Activated T-cell treated with anti-CD3 and anti-CD28 coated beads, Interleukin-2, amount 50 U/mL, for 72 hours (primary cell): ENCODE measurements at regions not wholly inside any gene's neighbourhood (a gene's known extent, or its start where the extent isn't known, plus 50 kb on each side); places are given as distances from the start of the nearest gene placed in this dataset.

ENCODE experiments used
- ATAC-seq, 2 donors: fragments of 150-1000 bp; cut with Tn5 transposase; replicated peaks in 1 of 2; 2 replicates each; pipeline ENCODE4 v1.10.0; 2021; ENCODE audit warnings: moderate library complexity in 2 of 2, mild to moderate bottlenecking in 1 of 2
- DNase-seq, 2 donors: peaks; one replicate each; pipeline ENCODE4 v3.0.0; 2021 to 2022; ENCODE audit warnings: mixed read lengths in 1 of 2
- H3K27ac Mint-ChIP-seq: one replicate; pipeline ENCODE4 v1.8.0; 2022; ENCODE audit warnings: mild to moderate bottlenecking, moderate library complexity, mixed read lengths
- H3K27me3 Mint-ChIP-seq: one replicate; pipeline ENCODE4 v1.8.0; 2022; ENCODE audit warnings: low read depth, mixed read lengths
- H3K36me3 Mint-ChIP-seq, 2 donors: one replicate each; pipeline ENCODE4 v1.8.0; 2022; ENCODE audit warnings: mixed read lengths in 2 of 2, mild to moderate bottlenecking in 1 of 2; ENCODE audit not compliant: insufficient read depth in 2 of 2
- H3K4me1 Mint-ChIP-seq: one replicate; pipeline ENCODE4 v1.8.0; 2022; ENCODE audit warnings: low read depth, mixed read lengths
- H3K4me3 Mint-ChIP-seq, 2 donors: one replicate each; pipeline ENCODE4 v1.8.0; 2022; ENCODE audit warnings: mild to moderate bottlenecking in 2 of 2, mixed read lengths in 2 of 2, moderate library complexity in 2 of 2
- H3K9me3 Mint-ChIP-seq, 2 donors: one replicate each; pipeline ENCODE4 v1.8.0; 2022; ENCODE audit warnings: mixed read lengths in 2 of 2

DNA sequence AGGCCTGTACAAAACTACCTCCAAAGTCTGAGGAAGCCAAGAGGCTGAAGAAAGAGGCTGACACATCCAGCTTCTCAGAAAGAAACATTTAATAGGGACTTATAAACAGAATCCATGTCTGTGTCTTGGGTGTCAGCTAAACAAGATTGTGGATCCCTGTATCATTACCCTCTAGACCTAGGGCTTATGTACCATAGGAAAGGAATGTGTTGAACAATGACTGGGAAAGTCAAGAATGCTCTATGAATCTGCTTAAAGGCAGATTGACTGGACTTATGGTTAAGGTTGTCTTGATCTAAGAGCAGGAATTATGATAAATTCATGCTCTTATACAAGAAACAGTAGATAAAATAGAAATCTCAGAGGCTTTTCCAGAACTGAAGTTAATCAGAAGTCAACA, 335.7 kb upstream of the RPS23 start:
- no peak for DNase-seq
- no peaks in the 10 kb centered on the region for H3K4me1 Mint-ChIP-seq
- no peak overlapping the region for H3K27ac Mint-ChIP-seq
- H3K9me3 Mint-ChIP-seq = peaks cover 0 to 7% of the 10 kb centered on the region in 2 donors
- H3K27me3 Mint-ChIP-seq = no peaks in the 10 kb centered on the region
- H3K4me3 Mint-ChIP-seq = no peak overlapping the region
- ATAC-seq = no peak
- H3K36me3 Mint-ChIP-seq = peaks cover 2 to 3% of the 10 kb centered on the region in 2 donors

DNA sequence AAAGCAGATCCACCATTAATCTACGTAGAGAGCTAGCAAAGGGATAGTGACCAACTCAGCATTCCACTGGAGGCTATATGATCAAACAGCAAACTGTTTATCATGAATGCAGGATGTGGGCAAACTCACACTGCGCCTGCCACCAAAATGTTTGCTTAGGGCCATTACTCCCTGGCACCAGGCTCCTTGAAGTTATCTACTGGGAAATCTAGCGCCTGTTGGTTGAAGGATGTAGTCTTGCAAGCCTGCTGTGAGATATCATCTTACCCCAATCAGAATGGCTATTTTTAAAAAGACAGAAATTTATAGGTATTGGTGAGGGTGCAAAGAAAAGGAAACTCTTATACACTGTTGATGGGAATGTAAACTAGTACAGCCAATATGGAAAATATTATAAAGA, 332.5 kb upstream of the RPS23 start:
- DNase-seq = no peak
- peaks cover 5 to 14% of the 10 kb centered on the region in 2 donors for H3K9me3 Mint-ChIP-seq
- no peak overlapping the region for H3K4me3 Mint-ChIP-seq
- H3K27me3 Mint-ChIP-seq = no peaks in the 10 kb centered on the region
- H3K27ac Mint-ChIP-seq = no peak overlapping the region
- no peaks in the 10 kb centered on the region for H3K4me1 Mint-ChIP-seq
- ATAC-seq = no peak
- H3K36me3 Mint-ChIP-seq = peaks cover 4 to 6% of the 10 kb centered on the region in 2 donors

DNA sequence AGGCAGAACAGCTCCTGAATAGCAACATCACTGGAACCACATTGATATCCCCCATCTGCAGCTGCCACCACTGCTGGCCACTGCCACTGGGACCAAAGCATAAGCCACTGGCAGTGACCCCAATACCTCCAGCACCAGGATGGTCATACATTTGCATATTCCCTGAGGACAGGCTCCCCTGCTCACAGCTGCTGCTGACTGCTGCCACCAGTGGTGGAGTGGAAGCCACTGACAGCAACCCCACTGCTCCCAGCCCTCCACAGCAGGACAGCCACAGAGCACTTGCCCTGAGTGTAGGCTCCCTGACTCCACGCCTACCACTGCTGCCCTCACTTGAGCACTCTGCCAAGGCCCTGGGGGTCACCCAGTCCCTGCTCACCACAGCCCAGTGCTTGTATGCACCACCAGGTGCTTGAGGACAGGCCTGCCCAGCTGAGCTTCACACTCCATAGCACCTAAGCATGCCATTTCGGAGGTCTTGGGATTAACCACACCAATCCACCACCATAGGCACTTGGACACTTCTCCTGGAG, 327.4 kb upstream of the RPS23 start:
- peaks cover 4% of the 10 kb centered on the region in 2 donors for H3K36me3 Mint-ChIP-seq
- H3K27me3 Mint-ChIP-seq = no peaks in the 10 kb centered on the region
- H3K4me1 Mint-ChIP-seq = no peaks in the 10 kb centered on the region
- H3K9me3 Mint-ChIP-seq = peaks cover 5 to 13% of the 10 kb centered on the region in 2 donors
- ATAC-seq = no peak
- H3K4me3 Mint-ChIP-seq = no peak overlapping the region
- H3K27ac Mint-ChIP-seq = no peak overlapping the region
- no peak for DNase-seq

DNA sequence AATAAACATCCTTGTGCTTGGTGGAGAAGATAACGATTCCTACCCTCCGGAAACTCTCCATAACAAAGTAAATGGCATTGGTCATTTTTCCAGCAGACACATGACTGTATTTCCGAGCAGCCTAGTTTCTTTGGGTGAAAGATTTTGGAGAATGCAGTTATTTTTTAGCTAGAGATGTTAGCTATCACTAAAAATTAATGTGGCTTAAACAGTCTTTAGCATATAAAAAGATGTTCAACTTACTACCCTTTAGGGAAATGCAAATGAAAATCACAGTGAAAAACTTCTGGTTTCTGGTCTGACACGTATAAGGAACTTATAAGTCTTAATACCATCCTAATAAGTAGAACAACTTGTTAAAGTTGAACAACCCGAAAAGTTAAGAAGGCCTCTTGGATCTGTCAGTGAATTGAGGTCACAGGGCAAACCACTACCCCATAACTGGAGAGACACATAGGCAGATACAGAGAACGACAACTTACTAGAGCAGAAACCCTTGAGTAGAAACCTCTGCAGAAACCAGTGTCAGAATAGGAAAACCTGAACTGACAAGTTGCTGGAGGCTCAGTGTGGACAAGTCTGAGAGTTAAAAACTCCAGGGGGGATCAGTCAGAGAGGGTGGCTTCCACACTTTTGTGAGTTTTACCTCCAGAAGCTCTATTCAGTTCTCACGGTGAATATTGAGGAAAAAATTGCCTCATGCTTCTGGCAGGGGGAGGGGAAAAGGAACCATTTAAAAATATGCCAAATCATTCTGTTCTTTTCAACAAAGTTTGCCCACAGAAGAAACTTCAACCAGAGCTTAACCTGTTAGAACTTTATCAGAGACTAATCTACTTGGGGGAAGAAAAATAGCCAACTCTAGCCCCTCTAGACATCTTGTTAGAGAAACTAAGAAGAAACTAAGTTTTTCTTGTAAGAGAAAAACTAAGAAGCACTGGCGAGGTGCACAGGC, 325.2 kb upstream of the RPS23 start:
- Mint-ChIP-seq H3K36me3 (peaks cover 2 to 3% of the 10 kb centered on the region in 2 donors), H3K27ac (no peak overlapping the region), H3K27me3 (no peaks in the 10 kb centered on the region), H3K4me3 (no peak overlapping the region), H3K4me1 (no peaks in the 10 kb centered on the region), H3K9me3 (peaks cover 5 to 6% of the 10 kb centered on the region in 2 donors)
- ATAC-seq (no peak), DNase-seq (no peak)

DNA sequence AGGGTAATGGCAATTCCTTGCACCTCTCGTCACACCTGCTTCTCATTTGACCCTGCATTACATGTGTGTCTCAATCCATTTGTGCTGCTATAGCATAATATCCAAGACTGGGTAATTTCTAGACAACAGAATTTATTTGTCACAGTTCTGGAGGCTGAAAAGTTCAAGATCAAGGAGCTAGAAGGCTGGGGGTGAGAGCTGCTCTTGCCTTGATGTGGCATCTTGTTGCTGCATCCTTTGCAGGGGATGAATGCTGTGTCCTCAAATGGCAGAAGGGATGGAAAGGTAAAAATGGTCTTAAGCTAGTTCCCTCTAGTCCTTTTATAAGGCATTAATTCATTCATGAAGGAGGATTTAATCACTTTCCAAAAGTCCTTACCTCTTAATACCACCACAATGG, 323.7 kb upstream of the RPS23 start:
- ATAC-seq = no peak
- Mint-ChIP-seq H3K4me1 (no peaks in the 10 kb centered on the region), H3K27ac (no peak overlapping the region), H3K36me3 (peaks cover 2 to 3% of the 10 kb centered on the region in 2 donors), H3K9me3 (peaks cover 4% of the 10 kb centered on the region in 2 donors), H3K27me3 (no peaks in the 10 kb centered on the region), H3K4me3 (no peak overlapping the region)
- DNase-seq = no peak

DNA sequence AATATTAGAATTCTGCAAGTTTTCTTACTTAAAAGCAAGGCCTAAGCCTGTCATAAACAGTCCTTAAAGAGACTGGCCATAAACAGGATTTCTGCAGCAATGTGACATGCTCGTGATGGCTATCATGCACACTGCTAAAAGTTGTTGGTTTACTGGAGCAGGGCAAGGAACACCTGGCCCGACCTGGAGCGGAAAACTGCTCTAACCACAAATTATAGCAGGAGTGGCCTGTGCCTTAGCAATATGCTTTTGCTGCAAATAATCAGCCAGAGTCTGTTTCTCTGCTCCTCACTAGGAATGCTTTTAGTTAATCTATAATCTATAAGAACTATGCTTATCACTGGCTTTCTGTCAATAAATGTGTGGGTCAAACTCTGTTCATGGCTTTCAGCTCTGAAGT, 322.9 kb upstream of the RPS23 start:
- DNase-seq (no peak), ATAC-seq (no peak)
- Mint-ChIP-seq H3K36me3 (peaks cover 0 to under 1% of the 10 kb centered on the region in 2 donors), H3K4me3 (no peak overlapping the region), H3K27me3 (no peaks in the 10 kb centered on the region), H3K27ac (no peak overlapping the region), H3K4me1 (no peaks in the 10 kb centered on the region), H3K9me3 (peaks cover 1 to 2% of the 10 kb centered on the region in 2 donors)

DNA sequence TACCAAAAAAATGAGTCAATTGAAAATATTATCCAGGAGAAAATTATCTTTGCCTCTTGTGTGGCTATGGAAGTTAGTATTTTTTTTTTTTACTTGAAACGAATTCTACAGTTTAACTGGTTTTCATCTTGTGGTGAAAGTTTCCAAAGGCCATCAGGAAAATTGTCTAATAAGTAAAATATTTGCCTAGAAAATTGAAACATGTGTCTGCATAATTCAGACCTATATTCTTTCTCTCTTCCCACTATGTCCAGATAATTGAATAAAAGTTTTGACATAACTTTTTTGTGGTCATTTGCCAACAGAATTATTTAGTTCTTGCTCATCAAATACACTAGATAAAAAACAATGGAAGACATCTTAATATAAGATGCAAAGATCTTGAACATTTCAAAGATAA, 321.5 kb upstream of the RPS23 start:
- no peak overlapping the region for H3K27ac Mint-ChIP-seq
- H3K36me3 Mint-ChIP-seq = no peaks in the 10 kb centered on the region
- no peak overlapping the region for H3K4me3 Mint-ChIP-seq
- H3K9me3 Mint-ChIP-seq = no peaks in the 10 kb centered on the region
- H3K27me3 Mint-ChIP-seq = no peaks in the 10 kb centered on the region
- H3K4me1 Mint-ChIP-seq = no peaks in the 10 kb centered on the region
- no peak for DNase-seq
- no peak for ATAC-seq

DNA sequence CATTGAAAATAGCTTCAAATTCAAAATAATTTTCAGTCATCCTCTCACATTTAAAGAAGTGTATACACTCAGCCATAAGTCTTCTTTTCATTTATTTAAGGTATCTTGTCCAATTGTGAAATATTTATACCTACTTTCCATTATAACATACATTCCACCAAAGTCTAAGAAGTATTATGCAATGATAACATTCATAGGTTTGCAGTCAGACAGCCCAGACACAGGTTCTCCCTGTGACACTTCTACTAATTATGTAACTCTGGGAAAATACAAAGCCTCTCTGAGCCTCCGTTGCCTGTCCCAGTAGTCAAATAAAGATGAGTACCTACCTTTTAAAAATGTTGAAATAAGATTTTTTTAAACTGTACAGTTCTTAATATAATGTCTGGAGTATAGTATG, 320.9 kb upstream of the RPS23 start:
- Mint-ChIP-seq H3K27me3 (no peaks in the 10 kb centered on the region), H3K4me1 (no peaks in the 10 kb centered on the region), H3K4me3 (no peak overlapping the region), H3K36me3 (no peaks in the 10 kb centered on the region), H3K27ac (no peak overlapping the region), H3K9me3 (no peaks in the 10 kb centered on the region)
- ATAC-seq = no peak
- no peak for DNase-seq

DNA sequence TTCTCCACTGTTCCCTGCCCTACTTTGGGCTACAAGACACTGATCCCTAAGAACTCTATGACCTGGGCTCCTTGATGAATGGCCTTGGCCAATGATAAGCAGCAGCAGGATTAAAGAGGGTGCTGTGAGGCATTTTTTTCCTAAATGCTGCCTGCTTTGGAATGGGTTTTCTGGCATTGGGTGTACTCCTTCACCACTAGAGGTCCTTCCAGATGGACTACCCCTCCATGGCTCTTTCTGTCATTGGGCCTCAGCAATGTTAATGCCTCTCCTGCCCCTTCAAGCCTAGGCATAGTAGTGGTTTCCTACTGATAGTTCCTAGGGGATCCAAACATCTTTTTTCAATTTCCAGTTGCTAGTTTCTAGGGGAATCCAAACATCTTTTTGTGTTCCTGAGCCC, 319.3 kb upstream of the RPS23 start:
- DNase-seq (no peak), ATAC-seq (no peak)
- no peaks in the 10 kb centered on the region for H3K27me3 Mint-ChIP-seq
- no peak overlapping the region for H3K4me3 Mint-ChIP-seq
- no peaks in the 10 kb centered on the region for H3K9me3 Mint-ChIP-seq
- no peaks in the 10 kb centered on the region for H3K4me1 Mint-ChIP-seq
- no peaks in the 10 kb centered on the region for H3K36me3 Mint-ChIP-seq
- no peak overlapping the region for H3K27ac Mint-ChIP-seq

DNA sequence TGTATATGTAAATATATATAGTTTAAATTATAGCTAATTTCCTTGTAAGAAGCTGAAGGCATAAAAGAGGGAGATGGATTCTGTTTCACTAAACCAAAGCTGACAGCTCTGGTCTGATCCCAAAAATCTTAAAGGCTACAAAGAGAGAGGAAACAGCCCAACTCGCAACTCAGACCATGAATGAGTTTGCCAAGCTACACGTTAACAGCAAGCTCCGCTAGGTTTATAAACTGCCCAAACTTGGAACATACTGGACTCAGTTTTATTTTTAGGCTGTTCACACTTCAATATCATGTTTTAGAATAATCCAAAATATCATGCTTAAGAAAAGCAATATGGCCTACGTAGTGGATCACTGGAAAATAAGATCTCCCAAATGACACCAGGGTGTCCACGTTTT, 318.3 kb upstream of the RPS23 start:
- Mint-ChIP-seq H3K36me3 (peaks cover 0 to 2% of the 10 kb centered on the region in 2 donors), H3K4me3 (no peak overlapping the region), H3K4me1 (no peaks in the 10 kb centered on the region), H3K27ac (no peak overlapping the region), H3K9me3 (no peaks in the 10 kb centered on the region), H3K27me3 (no peaks in the 10 kb centered on the region)
- DNase-seq (no peak), ATAC-seq (no peak)

DNA sequence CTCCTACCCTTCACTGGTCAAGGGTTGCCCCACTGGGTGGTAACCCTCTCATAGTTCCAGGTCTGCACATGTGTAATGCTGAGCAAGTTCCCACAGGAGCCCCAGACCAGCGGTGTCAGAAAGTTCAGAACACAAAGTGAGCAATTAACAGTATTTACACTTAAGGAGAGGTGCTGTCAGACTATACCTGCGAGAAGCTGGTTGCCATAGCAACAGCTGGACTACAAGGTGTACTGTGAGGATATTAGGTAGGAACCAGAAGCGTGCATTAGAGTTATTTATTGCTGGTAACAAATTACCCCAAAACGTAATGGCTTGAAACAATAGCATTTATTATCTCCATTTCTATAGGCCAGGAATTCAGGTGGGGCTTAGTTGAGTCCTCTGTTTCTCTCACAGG, 317.0 kb upstream of the RPS23 start:
- ATAC-seq (no peak), DNase-seq (no peak)
- H3K36me3 Mint-ChIP-seq = peaks cover 0 to 2% of the 10 kb centered on the region in 2 donors
- no peak overlapping the region for H3K4me3 Mint-ChIP-seq
- H3K4me1 Mint-ChIP-seq = no peaks in the 10 kb centered on the region
- no peak overlapping the region for H3K27ac Mint-ChIP-seq
- H3K27me3 Mint-ChIP-seq = no peaks in the 10 kb centered on the region
- peaks cover 1 to 3% of the 10 kb centered on the region in 2 donors for H3K9me3 Mint-ChIP-seq

DNA sequence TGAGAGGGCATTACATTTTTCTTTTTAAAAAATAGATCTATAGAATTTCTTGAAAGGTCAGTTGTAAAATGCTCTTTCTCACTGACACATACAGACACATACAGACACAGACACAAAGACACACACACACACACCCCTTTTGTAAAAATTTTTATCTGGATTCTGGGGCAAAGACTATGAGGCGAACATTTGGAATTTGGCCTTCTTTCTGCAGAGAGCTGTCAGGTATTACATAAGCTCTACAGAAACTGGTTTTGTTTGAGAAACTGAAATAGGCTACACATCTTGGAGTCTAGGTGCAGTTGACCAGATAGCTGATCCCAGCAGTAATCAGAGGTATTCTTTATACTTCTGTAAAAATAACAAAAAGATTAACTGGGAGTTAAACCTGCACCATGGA, 315.9 kb upstream of the RPS23 start:
- DNase-seq = no peak
- no peak for ATAC-seq
- no peaks in the 10 kb centered on the region for H3K27me3 Mint-ChIP-seq
- no peak overlapping the region for H3K27ac Mint-ChIP-seq
- no peak overlapping the region for H3K4me3 Mint-ChIP-seq
- H3K4me1 Mint-ChIP-seq = no peaks in the 10 kb centered on the region
- peaks cover 1 to 3% of the 10 kb centered on the region in 2 donors for H3K9me3 Mint-ChIP-seq
- H3K36me3 Mint-ChIP-seq = peaks cover 0 to 2% of the 10 kb centered on the region in 2 donors

DNA sequence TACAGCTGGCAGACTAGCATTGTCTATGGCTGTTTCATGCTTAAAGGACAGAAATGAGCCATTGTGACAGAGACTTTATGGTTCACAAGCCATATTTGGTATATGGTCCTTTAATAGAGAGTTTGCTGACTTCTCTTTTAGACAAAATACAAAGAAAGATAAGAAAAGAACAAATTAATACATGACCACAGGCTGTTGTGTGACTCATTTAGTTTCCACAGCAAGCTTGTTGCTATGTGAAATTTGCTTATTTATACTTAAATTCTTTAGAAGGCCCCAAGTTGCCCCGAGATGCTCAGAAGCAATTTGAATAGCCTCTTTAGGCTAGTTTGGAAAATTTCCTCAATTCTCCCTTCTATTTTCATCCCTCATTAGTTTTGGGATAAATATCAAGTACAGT, 315.3 kb upstream of the RPS23 start:
- Mint-ChIP-seq H3K9me3 (peaks cover 1 to 3% of the 10 kb centered on the region in 2 donors), H3K4me1 (no peaks in the 10 kb centered on the region), H3K27me3 (no peaks in the 10 kb centered on the region), H3K27ac (no peak overlapping the region), H3K36me3 (peaks cover 0 to 2% of the 10 kb centered on the region in 2 donors), H3K4me3 (no peak overlapping the region)
- DNase-seq (no peak), ATAC-seq (no peak)
